ENCODE measurements at regions not wholly inside any gene's neighbourhood (a gene's known extent, or its start where the extent isn't known, plus 50 kb on each side); places are given as distances from the start of the nearest gene placed in this dataset.

DNA sequence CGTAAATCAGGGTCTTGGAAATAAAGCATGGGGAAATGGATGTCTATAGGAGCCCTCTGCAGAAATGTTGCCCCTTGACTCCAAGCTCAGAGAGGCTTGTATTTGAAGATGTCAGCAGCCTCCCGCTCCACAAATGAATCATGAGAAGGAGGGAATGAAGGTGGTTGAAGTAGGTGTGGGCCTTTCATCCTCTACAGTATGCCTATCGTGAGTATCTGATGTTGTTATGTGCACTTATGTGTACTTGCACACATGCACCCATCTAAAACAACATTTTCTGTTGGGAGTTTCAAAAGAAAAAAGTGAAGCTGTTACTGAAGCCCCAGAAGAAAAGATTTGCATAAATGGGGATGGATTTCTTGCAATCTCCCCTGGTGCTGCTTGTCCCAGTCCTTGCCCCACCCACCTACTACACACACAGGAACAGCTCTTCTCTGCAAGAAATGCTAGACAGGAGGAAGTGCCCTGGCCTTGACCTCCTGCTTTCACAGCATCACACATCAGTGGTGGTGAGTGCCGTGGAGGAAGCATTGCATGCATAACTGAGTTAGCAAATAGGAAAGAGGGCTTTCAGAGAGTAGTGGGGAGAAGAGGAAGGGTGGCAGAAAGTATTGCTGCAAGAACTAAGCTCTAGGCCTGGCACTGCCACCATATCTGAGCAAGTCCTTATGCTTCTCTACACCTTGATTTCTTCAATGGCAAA lies 156.1 kb downstream of the SNX18 start:
- peak; percentile 55 for ATAC-seq

DNA sequence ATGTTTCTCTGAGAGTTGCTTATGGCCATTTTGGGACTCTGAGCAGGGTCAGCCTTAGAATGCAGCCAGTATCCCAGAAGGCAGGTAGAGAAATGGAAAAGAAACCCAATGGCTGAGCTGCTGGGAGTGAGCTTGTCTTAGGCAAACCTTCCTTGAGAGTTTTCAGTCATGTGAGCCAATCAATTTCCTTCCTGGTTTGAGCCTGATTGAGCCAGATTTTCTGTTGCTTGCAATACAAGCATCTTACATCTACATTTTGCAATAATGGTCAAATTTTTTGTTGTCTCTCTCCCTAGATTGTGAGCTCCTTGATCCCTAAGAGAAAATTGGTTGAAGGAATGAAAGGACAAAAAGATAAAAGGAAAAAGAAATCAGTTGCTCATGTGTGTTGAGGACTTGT lies 155.3 kb downstream of the SNX18 start:
- ATAC-seq = no peak
- intact Hi-C loops (cut with DNase I) = no loop called here

More for the DNA sequence above, 156.1 kb downstream of the SNX18 start:
- intact Hi-C loops (cut with DNase I) = no loop called here
- no peak for DNase-seq (ENCODE audit: low spot score)

DNA sequence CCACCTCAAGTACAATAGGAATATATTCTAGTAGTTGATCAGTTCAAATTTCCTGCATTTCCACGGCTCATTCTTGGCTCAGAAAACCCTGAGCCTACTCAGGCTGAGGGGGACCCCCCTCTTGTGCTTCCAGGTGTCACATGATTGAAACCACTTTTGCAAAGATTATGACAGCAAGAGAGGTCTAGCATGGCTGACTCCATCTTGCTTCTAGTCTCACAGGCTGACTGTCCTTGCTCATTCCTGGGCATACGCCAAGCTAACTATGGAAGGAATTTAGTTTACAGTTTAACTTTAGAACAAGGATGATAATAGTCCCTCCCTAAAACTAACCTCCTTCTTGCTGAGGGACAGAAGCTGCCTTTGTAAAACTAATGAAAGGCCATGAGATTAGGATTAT lies 154.1 kb downstream of the SNX18 start:
- DNase-seq (ENCODE audit: low spot score) = no peak
- no peak for ATAC-seq
- intact Hi-C loops (cut with DNase I) = no loop called here

More for the DNA sequence above, 155.3 kb downstream of the SNX18 start:
- DNase-seq (ENCODE audit: low spot score) = no peak

DNA sequence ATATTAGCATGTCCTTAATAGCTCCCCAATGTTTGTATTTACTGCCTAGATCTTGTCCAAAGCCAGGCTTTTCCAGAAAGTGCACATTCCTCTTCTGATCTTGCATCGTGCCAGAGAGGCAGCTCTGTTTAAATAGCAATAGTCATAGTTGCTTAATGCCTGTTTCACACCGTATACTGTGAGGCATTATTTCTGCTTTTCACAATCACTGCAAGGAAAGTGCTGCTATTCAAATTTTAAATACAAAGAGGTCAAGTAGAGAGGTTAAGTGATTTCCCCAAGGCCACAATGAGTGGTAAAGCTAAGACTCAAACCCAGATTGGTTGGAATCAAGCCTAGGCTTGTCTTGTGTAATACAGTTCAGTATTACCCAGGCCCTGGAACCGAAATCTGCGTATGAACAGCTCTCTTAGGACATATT lies 153.6 kb downstream of the SNX18 start:
- intact Hi-C loops (cut with DNase I) = no loop called here
- no peak for DNase-seq (ENCODE audit: low spot score)

DNA sequence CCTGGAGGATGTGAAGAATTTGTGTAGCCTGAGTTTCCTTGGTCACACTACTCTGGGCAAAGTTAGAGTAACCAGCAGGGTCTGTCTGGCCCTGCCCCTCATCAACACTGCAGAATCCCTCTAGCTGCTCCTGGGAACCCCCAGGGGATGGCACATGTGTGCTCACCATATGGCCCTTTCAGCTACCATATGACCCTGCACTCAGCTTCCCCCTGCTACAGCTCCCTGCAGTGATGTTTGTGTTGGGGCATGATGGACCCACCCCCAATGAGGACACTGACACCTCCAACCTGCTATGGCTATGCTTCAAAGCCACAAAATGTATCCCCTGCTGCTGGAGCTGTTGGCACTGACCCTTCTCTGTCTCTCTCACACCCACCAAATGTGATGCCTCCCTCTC lies 152.7 kb downstream of the SNX18 start:
- peak; percentile 9 for ATAC-seq
- intact Hi-C loops (cut with DNase I) = no loop called here
- DNase-seq (ENCODE audit: low spot score) = no peak

More for the DNA sequence above, 153.6 kb downstream of the SNX18 start:
- peak; percentile 62 for ATAC-seq

DNA sequence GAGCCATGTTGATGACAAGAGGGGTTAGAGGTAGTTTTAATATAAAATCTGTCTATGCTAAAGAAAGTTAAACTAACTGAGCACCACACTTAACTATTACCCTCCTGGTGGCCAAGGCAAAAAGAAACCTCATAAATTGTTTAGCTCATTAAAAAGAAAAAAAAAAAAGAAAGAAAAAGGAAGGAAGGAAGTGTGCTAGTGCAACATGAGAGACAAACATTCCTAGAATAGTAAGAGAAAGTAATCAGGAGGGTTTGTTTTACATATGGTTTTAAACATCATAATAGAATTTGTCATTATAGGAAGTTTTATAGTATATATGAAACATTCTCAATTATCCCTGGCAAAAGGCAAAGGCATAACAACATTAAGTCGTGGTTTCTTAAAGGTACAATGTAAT lies 152.3 kb downstream of the SNX18 start:
- intact Hi-C loops (cut with DNase I) = no loop called here
- DNase-seq (ENCODE audit: low spot score) (no peak), ATAC-seq (no peak)

DNA sequence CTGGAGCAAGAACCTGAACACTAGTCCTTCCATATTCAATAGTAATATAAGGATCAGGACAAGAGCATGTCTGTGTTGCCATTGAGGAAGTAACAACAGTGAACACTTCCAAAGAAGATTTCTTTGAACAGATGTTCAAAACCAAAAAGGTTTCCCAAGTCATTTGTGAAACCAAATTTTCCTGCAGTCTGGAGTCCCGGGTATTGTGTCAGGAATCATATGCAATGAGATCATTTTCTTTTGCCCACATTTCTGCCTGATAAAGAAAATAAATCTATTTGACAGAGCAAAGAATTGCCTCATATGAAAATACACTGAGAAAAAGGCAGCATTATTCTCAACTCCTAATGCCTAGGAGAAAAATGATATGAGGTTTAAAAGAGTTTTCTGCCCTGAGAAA lies 151.7 kb downstream of the SNX18 start:
- DNase-seq (ENCODE audit: low spot score) (no peak), ATAC-seq (no peak)
- intact Hi-C loops (cut with DNase I) = no loop called here

DNA sequence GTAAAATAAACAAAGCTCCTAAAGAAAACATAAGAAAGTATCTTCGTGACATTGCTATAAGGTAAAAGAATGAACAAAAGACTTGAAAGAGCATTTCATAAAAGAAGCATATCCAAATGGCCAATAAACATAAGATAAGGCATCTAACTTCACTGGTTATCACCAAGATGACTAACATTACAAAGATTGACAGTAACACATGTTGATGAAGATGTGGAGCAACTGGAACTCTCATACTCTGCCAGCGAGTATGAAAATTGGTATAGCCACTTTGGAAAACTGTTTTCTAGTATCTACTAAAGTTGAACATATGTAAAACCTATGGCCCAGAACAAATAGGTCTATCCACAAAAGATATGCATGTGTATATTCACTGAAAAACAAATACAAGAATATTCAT lies 150.5 kb downstream of the SNX18 start:
- no peak for ATAC-seq
- intact Hi-C loops (cut with DNase I) = no loop called here

DNA sequence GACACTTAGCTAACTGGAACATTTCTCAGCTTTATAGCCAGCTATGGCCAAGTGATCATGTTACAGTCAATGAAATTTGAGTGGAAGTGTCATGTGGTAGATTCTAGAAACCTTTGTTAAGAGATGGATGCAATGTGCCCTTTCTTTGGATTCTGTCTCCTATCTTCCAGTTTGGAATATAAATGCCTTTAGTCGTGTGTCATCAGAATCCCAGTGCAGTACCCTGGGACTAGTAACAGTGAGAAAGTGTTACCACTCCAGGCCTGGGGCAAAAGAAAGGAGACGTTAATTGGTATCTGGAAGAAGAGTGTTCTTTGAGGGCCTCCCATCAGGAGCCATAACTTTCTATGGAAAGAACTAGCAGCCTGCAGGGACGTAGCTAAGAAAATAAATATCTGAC lies 149.6 kb downstream of the SNX18 start:
- DNase-seq (ENCODE audit: low spot score) (no peak), ATAC-seq (no peak)
- intact Hi-C loops (cut with DNase I) = no loop called here

More for the DNA sequence above, 150.5 kb downstream of the SNX18 start:
- no peak for DNase-seq (ENCODE audit: low spot score)

DNA sequence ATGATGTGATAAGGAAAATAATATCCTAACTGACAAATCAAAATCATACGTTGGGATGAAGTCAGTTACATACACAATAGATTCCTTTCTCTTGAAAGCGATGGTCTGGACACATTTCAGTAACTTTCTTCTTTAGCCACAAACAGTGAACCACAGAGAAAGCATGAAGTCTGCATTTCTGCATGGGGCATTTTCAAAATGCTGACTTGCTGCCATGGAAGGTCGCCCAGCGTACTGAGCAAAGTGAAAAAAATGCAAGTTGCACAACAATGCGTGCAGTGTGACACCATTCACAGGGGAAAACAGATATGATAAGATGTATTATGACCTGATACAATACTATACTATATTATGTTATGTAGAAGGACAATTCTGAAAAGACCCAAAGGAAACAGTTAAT lies 146.3 kb downstream of the SNX18 start:
- peak; percentile 70 for DNase-seq (ENCODE audit: low spot score)
- peak; percentile 94 for ATAC-seq
- intact Hi-C loops (cut with DNase I) = no loop called here

DNA sequence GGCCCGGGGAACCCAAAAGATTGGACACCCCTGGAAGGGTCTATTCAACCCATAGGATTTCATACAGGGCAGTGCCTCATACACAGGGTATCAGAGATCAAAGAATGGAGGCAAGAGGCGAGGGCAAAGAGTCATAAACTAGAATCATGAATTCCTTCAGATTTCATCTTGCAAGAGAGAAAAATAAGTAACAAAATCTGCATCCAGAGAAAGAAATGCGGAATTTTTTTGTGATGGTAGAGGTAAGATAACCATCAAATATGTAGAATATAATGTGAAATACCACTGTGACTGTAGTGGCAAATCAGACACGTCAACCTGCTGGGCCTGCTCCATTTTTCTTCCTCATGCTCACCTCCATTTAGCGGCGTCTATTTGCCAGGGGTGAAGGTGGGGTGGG lies 143.6 kb downstream of the SNX18 start:
- no peak for ATAC-seq
- intact Hi-C loops (cut with DNase I) = no loop called here

DNA sequence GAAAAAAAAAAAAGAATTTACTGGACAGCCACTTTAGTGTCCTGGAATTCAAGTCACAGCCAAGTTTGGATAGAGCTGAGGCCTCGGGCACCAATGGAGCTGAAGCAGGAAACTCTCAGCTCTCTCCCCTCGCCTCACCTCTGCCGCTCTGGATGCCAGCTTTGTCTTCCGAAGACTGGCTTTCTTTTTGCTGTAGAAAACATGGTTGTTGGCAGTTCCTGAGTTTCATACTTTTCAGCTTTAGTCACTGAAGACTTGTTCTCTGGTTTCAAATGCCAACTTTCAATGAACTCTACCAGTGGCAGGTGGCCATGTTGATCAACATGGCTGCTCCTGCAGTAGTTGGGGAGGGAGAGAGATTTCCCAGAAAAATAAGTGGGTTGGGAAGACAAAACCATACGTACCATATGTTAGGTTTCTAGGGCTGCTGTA lies 142.2 kb downstream of the SNX18 start:
- ATAC-seq (no peak), DNase-seq (ENCODE audit: low spot score) (no peak)
- intact Hi-C loops (cut with DNase I) = no loop called here

More for the DNA sequence above, 143.6 kb downstream of the SNX18 start:
- DNase-seq (ENCODE audit: low spot score) = no peak

DNA sequence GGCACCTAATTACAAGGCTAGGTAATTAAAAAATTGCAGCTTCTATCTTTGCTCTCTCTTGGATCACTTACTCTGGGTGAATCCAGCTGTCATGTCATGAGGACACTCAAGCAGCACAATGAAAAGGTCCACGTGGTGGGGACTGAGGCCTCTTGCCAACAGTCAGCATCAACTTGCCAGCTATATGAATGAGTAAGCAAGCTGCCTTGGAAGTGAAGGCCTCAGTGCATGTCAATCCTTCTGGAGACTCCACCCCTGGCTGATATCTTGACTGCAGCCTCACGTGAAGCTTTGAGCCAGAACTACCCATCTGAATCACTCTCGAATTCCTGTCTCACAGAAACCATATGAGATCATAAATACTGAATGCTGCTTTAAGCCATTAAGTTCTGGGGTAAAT lies 140.5 kb downstream of the SNX18 start:
- DNase-seq (ENCODE audit: low spot score) (no peak), ATAC-seq (no peak)
- intact Hi-C loops (cut with DNase I) = no loop called here

DNA sequence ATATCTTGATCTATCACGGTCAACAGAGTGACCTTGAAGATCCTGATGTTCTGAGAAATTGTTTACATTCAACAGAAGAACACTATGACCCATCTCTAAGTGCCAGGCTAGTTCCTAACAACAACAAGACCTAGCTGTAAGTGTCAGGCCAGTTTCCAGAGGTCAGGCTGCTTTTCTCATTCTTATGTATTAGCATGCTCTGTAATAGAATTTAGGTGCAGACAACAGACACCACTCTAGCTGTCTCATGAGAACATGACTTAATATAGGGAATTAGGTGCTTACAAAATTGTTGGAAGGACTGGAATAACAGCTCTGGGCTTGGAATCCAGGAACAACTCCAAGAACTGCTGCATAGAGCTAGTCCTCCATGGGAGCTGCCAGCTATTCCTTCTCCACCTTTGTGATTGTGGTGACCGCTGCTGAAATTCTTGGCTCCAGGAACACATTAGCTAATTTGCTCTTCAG lies 138.7 kb downstream of the SNX18 start:
- intact Hi-C loops (cut with DNase I) = no loop called here
- ATAC-seq (peak; percentile 74), DNase-seq (ENCODE audit: low spot score) (no peak)

DNA sequence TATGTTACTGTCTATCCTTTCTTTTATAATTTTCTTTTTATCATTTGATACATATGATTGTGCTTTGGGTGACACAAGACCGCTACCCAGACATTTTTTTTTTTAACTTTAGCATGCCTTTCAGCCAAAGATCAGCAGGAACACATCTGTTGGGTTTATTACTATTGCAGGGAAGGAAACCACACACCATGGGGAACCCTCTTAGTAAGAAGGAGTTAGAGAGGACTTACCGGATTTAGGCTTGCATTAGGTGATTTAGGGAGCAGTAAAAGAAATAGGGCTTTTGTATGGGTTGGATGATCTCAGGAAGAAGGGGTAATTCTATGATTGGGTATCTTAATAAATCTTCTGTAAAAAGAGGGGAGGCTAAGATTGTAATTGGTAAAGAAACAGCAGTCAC lies 138.2 kb downstream of the SNX18 start:
- DNase-seq (ENCODE audit: low spot score) (no peak), ATAC-seq (no peak)
- intact Hi-C loops (cut with DNase I) = no loop called here

DNA sequence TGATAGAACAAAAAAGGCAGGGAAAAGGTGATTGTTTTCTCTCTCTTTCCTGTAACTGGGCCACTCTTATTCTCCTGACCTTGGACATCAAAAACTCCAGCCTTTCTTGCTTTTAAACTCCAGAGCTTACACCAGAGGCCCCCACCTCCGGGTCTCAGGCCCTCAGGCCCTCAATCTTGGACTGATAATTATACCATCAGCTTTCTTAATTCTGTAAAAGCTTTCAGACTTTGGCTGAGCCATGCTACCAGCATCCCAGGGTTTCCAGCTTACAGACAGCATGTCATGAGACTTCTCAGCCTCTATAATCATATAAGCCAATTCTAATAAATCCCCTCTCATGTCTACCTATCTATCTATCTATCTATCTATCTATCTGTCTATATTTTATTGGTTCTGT lies 137.7 kb downstream of the SNX18 start:
- intact Hi-C loops (cut with DNase I) = no loop called here
- DNase-seq (ENCODE audit: low spot score) (no peak), ATAC-seq (no peak)

DNA sequence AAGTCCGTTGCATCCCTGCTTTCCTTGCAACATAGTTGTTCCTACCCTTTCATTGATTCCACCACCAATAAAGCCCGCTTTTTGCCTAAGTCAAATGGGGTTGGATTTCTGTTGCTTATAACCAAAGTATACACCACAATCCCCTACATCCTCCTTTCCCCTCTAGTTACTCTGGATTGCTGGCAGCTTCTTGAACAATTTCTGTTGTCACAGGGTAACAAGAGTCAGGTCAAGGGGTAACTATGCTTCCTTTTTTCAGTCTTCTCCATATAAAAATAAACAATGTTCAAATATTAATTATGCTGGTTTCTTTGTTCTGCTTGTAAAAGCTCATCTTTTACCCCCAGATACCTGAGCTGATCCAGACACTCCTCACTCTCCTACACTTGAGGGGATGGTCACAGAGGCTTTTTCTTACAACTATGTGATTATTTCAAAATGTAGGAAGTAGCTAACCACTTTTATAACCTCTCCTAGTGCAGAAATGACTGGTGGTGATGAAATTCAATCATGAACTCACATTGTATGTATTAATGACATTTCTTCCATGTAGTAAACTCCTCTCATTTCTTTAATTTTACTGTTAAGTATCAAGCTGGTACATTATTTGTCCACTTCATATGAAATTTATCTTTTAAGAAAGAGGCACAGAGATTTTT lies 136.5 kb downstream of the SNX18 start:
- ATAC-seq = no peak
- DNase-seq (ENCODE audit: low spot score) = no peak
- intact Hi-C loops (cut with DNase I) = no loop called here

DNA sequence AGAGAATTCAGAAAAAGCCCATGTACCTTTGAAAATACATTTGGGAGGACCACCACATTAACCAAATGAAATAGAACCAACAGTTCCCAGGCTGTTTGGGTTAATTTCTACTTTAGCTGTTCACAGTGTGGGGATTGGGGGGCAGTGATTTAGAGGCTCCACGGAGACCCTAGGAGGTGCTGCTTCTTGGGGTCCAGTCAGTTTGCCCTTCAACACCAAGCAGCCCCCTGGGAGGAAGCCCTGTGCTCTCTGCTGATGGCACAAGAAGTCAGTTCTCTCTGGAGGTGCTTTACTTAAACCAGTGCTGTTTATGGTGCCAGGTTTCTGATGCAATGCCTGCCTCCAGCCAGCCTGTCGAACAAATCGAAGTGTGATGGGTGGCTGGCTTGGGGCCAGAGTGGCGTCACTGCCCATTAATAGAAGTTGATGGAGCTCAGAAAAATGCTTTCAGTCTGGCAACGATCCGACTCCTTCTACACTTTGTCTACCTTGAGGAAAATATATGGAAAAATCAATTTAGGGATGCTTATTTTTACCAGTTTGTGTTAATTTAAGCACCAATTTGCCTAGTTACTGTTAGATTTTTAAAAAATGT lies 134.0 kb downstream of the SNX18 start:
- DNase-seq (ENCODE audit: low spot score) (peak; percentile 79), ATAC-seq (peak; percentile 9)
- intact Hi-C loops (cut with DNase I) = no loop called here

DNA sequence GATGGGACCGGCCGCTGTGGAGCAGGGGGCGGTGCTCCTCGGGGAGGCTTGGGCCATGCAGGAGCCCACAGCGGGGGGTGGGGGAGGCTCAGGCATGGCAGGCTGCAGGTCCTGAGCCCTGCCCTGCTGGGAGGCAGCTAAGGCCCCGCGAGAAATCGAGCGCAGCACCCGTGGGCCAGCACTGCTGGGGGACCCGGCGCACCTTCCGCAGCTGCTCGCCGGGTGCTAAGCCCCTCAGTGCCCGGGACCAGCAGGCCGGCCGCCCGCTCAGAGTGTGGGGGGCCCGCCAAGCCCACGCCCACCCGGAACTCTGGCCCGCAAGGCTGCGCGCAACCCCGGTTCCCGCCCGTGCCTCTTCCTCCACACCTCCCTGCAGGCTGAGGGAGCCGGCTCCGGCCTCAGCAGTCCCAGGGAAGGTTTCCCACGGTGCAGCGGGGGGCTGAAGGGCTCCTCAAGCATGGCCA lies 131.5 kb downstream of the SNX18 start:
- intact Hi-C loops (cut with DNase I) = loop anchor here (10.0 kb wide), 1 partner anchor 124 kb away; no protein-coding TSS in a partner anchor
- DNase-seq (ENCODE audit: low spot score) (no peak), ATAC-seq (no peak)

All from sciatic nerve (tissue), 2 donors.